Nephron progenitor cell (in vitro differentiated cells): ENCODE measurements at regions not wholly inside any gene's neighbourhood (a gene's known extent, or its start where the extent isn't known, plus 50 kb on each side); places are given as distances from the start of the nearest gene placed in this dataset.

Source experiments
- DNase-seq: peaks from one replicate; pipeline ENCODE4 v3.0.0; 2021
- H3K27ac Mint-ChIP-seq: 2 replicates; pipeline ENCODE4 v1.8.0; 2021; ENCODE audit warnings: mild to moderate bottlenecking, moderate library complexity, mixed read lengths
- H3K27me3 Mint-ChIP-seq: 2 replicates; pipeline ENCODE4 v1.8.0; 2021; ENCODE audit warnings: mild to moderate bottlenecking, low read depth, mixed read lengths; ENCODE audit not compliant: poor library complexity
- H3K36me3 Mint-ChIP-seq: 2 replicates; pipeline ENCODE4 v1.8.0; 2021; ENCODE audit warnings: low read depth, mixed read lengths
- H3K4me1 Mint-ChIP-seq: 2 replicates; pipeline ENCODE4 v1.8.0; 2021; ENCODE audit warnings: mixed read lengths
- H3K4me3 Mint-ChIP-seq: 2 replicates; pipeline ENCODE4 v1.8.0; 2021; ENCODE audit warnings: mild to moderate bottlenecking, moderate library complexity, mixed read lengths
- H3K9me3 Mint-ChIP-seq: 2 replicates; pipeline ENCODE4 v1.8.0; 2021; ENCODE audit warnings: mild to moderate bottlenecking, moderate library complexity, mixed read lengths
- CTCF ChIP-seq: fragments of 200-600 bp; sonication (generic); IDR thresholded peaks from 2 replicates; pipeline ENCODE4 v1.5.0; 2021; ENCODE audit warnings: antibody characterized with exemption

- Mint-ChIP-seq H3K27ac (no peak overlapping the region), H3K9me3 (peaks cover 14% of the 10 kb centered on the region), H3K36me3 (peaks cover 16% of the 10 kb centered on the region), H3K27me3 (no peaks in the 10 kb centered on the region), H3K4me1 (peaks cover 37% of the 10 kb centered on the region), H3K4me3 (no peak overlapping the region)
- DNase-seq: no peak
- TF ChIP-seq CTCF: no peak
These were observed 466.2 kb downstream of the SPRY1 start for GRCh38 chr4:123862812-123863211.

- Mint-ChIP-seq H3K4me1 (peaks cover 46% of the 10 kb centered on the region), H3K36me3 (peaks cover 16% of the 10 kb centered on the region), H3K9me3 (peaks cover 14% of the 10 kb centered on the region), H3K27ac (no peak overlapping the region), H3K27me3 (no peaks in the 10 kb centered on the region), H3K4me3 (no peak overlapping the region)
- no peak for TF ChIP-seq CTCF
- DNase-seq: no peak
These were observed 470.2 kb downstream of the SPRY1 start for GRCh38 chr4:123866796-123867195.

GRCh38 chr4:123867910-123868587 lies 471.5 kb downstream of the SPRY1 start:
- H3K4me1 Mint-ChIP-seq: peaks cover 46% of the 10 kb centered on the region
- H3K27ac Mint-ChIP-seq: no peak overlapping the region
- H3K4me3 Mint-ChIP-seq: no peak overlapping the region
- H3K9me3 Mint-ChIP-seq: peaks cover 14% of the 10 kb centered on the region
- no peak for TF ChIP-seq CTCF
- peaks cover 16% of the 10 kb centered on the region for H3K36me3 Mint-ChIP-seq
- no peaks in the 10 kb centered on the region for H3K27me3 Mint-ChIP-seq
- no peak for DNase-seq

- H3K4me3 Mint-ChIP-seq: peak overlapping the region; percentile 17
- H3K27ac Mint-ChIP-seq: peak overlapping the region; percentile 99
- no peak for TF ChIP-seq CTCF
- no peaks in the 10 kb centered on the region for H3K27me3 Mint-ChIP-seq
- H3K9me3 Mint-ChIP-seq: peaks cover 14% of the 10 kb centered on the region
- peak; percentile 30 for DNase-seq
- H3K36me3 Mint-ChIP-seq: peaks cover 16% of the 10 kb centered on the region
- H3K4me1 Mint-ChIP-seq: peaks cover 54% of the 10 kb centered on the region
These were observed 473.0 kb downstream of the SPRY1 start for GRCh38 chr4:123869286-123870215.

- Mint-ChIP-seq H3K4me1 (peaks cover 62% of the 10 kb centered on the region), H3K27ac (peak overlapping the region; percentile 99), H3K27me3 (no peaks in the 10 kb centered on the region), H3K36me3 (peaks cover 16% of the 10 kb centered on the region), H3K9me3 (peaks cover 14% of the 10 kb centered on the region), H3K4me3 (no peak overlapping the region)
- DNase-seq: peak; percentile 23
- no peak for TF ChIP-seq CTCF
These were observed 473.8 kb downstream of the SPRY1 start for GRCh38 chr4:123870216-123870876.
